Loucy (cell line): ENCODE measurements at regions not wholly inside any gene's neighbourhood (a gene's known extent, or its start where the extent isn't known, plus 50 kb on each side); places are given as distances from the start of the nearest gene placed in this dataset.

ENCODE experiments used
- H2AFZ ChIP-seq: fragments of 200-600 bp; sonication (generic); 2 replicates; pipeline ENCODE4 v1.6.0; 2016; ENCODE audit warnings: antibody characterized with exemption, mild to moderate bottlenecking, low read length, moderate library complexity
- H3F3A ChIP-seq: fragments of 200-600 bp; 2 replicates; pipeline ENCODE4 v1.6.0; 2016; ENCODE audit warnings: antibody characterized with exemption, low read depth, mild to moderate bottlenecking
- H3K27me3 ChIP-seq: fragments of 200-600 bp; sonication (generic); 2 replicates; pipeline ENCODE4 v1.6.1; 2014; ENCODE audit warnings: low read length, mild to moderate bottlenecking; ENCODE audit not compliant: insufficient read depth, poor library complexity, severe bottlenecking
- H3K36me3 ChIP-seq: fragments of 200-600 bp; sonication (generic); 2 replicates; pipeline ENCODE4 v1.6.1; 2016; ENCODE audit warnings: low read length; ENCODE audit not compliant: insufficient read depth
- H3K4me1 ChIP-seq: fragments of 200-600 bp; sonication (generic); 2 replicates; pipeline ENCODE4 v1.5.1; 2014; ENCODE audit warnings: low read length, mild to moderate bottlenecking; ENCODE audit not compliant: insufficient read depth, poor library complexity, severe bottlenecking
- H3K4me2 ChIP-seq: fragments of 200-600 bp; sonication (generic); 2 replicates; pipeline ENCODE4 v1.6.0; 2014; ENCODE audit warnings: antibody characterized with exemption, low read length, low read depth, mild to moderate bottlenecking; ENCODE audit not compliant: poor library complexity, severe bottlenecking
- H3K4me3 ChIP-seq: fragments of 200-600 bp; sonication (generic); 2 replicates; pipeline ENCODE4 v1.5.1; 2014; ENCODE audit warnings: low read length, mild to moderate bottlenecking, mixed read lengths; ENCODE audit not compliant: poor library complexity, severe bottlenecking
- H3K79me2 ChIP-seq: fragments of 200-600 bp; sonication (generic); 2 replicates; pipeline ENCODE4 v1.6.1; 2014; ENCODE audit warnings: low read length; ENCODE audit not compliant: insufficient read depth
- H3K9ac ChIP-seq: fragments of 200-600 bp; sonication (generic); 2 replicates; pipeline ENCODE4 v1.6.0; 2014; ENCODE audit warnings: mild to moderate bottlenecking, low read depth, low read length, moderate library complexity; ENCODE audit not compliant: poor library complexity, severe bottlenecking
- H3K9me2 ChIP-seq: fragments of 200-600 bp; sonication (generic); replicated peaks from 2 replicates; pipeline ENCODE4 v1.6.1; 2016; ENCODE audit warnings: low read depth, low read length, mixed read lengths
- H3K9me3 ChIP-seq: fragments of 200-600 bp; sonication (generic); 2 replicates; pipeline ENCODE4 v1.6.1; 2014; ENCODE audit warnings: mild to moderate bottlenecking, antibody characterized with exemption, low read length, low read depth; ENCODE audit not compliant: insufficient read depth
- H4K20me1 ChIP-seq: fragments of 200-600 bp; sonication (generic); 2 replicates; pipeline ENCODE4 v1.6.0; 2014; ENCODE audit warnings: antibody characterized with exemption, low read length, mild to moderate bottlenecking; ENCODE audit not compliant: insufficient read depth, poor library complexity, severe bottlenecking
- CTCF ChIP-seq: fragments of 200-600 bp; sonication (generic); conservative IDR thresholded peaks from 2 replicates; pipeline ENCODE4 v1.5.1; 2014; ENCODE audit warnings: mild to moderate bottlenecking, antibody characterized with exemption, low read length
- EZH2phosphoT487 ChIP-seq: fragments of 200-600 bp; IDR thresholded peaks from 2 replicates; pipeline ENCODE4 v1.6.1; 2018; ENCODE audit warnings: antibody characterized with exemption, mild to moderate bottlenecking, moderate library complexity, borderline replicate concordance

- Histone ChIP-seq H3K27me3 (no peaks in the 10 kb centered on the region), H3K9me3 (no peaks in the 10 kb centered on the region), H3K9me2 (no peaks in the 10 kb centered on the region), H3F3A (no peaks in the 10 kb centered on the region), H3K9ac (no peak overlapping the region), H3K4me3 (no peak overlapping the region), H2AFZ (no peak overlapping the region), H3K4me2 (no peak overlapping the region), H3K4me1 (no peaks in the 10 kb centered on the region), H3K36me3 (no peaks in the 10 kb centered on the region), H3K79me2 (no peaks in the 10 kb centered on the region), H4K20me1 (no peaks in the 10 kb centered on the region)
- TF ChIP-seq CTCF, result no peak
- TF ChIP-seq EZH2phosphoT487, result no peak
These were observed 334.5 kb upstream of the SEL1L start for GRCh38 chr14:81868172-81868571.

GRCh38 chr14:81871706-81872105 is 338.1 kb upstream of the SEL1L start:
- H3F3A ChIP-seq, result no peaks in the 10 kb centered on the region
- no peaks in the 10 kb centered on the region for H3K9me2 ChIP-seq
- no peaks in the 10 kb centered on the region for H4K20me1 ChIP-seq
- no peaks in the 10 kb centered on the region for H3K79me2 ChIP-seq
- H3K4me2 ChIP-seq, result no peak overlapping the region
- no peak for TF ChIP-seq CTCF
- no peaks in the 10 kb centered on the region for H3K27me3 ChIP-seq
- no peaks in the 10 kb centered on the region for H3K4me1 ChIP-seq
- H3K36me3 ChIP-seq, result no peaks in the 10 kb centered on the region
- H3K9me3 ChIP-seq, result no peaks in the 10 kb centered on the region
- H3K4me3 ChIP-seq, result no peak overlapping the region
- no peak overlapping the region for H2AFZ ChIP-seq
- no peak overlapping the region for H3K9ac ChIP-seq

- H3K4me2 ChIP-seq, result no peak overlapping the region
- H3K9ac ChIP-seq, result no peak overlapping the region
- H4K20me1 ChIP-seq, result no peaks in the 10 kb centered on the region
- H3F3A ChIP-seq, result no peaks in the 10 kb centered on the region
- H3K4me1 ChIP-seq, result no peaks in the 10 kb centered on the region
- H3K9me2 ChIP-seq, result 0 out of 2 replicates have a peak, but pooled peaks cover 3% of the 10 kb centered on the region
- H2AFZ ChIP-seq, result no peak overlapping the region
- H3K27me3 ChIP-seq, result no peaks in the 10 kb centered on the region
- no peaks in the 10 kb centered on the region for H3K79me2 ChIP-seq
- no peaks in the 10 kb centered on the region for H3K36me3 ChIP-seq
- TF ChIP-seq CTCF (no peak), EZH2phosphoT487 (no peak)
- no peaks in the 10 kb centered on the region for H3K9me3 ChIP-seq
- no peak overlapping the region for H3K4me3 ChIP-seq
These were observed 350.7 kb upstream of the SEL1L start for GRCh38 chr14:81884382-81884781.
